GM18909 (cell line): ENCODE measurements at regions not wholly inside any gene's neighbourhood (a gene's known extent, or its start where the extent isn't known, plus 50 kb on each side); places are given as distances from the start of the nearest gene placed in this dataset.
"Not testable (repeated sequence)": the region's sequence is repeated elsewhere in the genome, so short reads cannot be mapped to it uniquely, and the experiment has no call there.

Experiments
- ATAC-seq: cut with Tn5 transposase; IDR thresholded peaks from one replicate; pipeline ENCODE4 v1.9.1; 2021; ENCODE audit warnings: mild to moderate bottlenecking; ENCODE audit not compliant: unreplicated experiment, poor library complexity

- ATAC-seq = not testable (repeated sequence)
Measured at GRCh38 chr18:75712124-75712867, 284.8 kb upstream of the SMIM21 start.

- no peak for ATAC-seq
Measured at GRCh38 chr18:75700561-75700960, 273.1 kb upstream of the SMIM21 start.

GRCh38 chr18:75698861-75699260, 271.4 kb upstream of the SMIM21 start:
- no peak for ATAC-seq

- ATAC-seq = no peak
Measured at GRCh38 chr18:75697493-75697892, 270.0 kb upstream of the SMIM21 start.

GRCh38 chr18:75696391-75696790, 268.9 kb upstream of the SMIM21 start:
- no peak for ATAC-seq

- no peak for ATAC-seq
Measured at GRCh38 chr18:75694292-75694691, 266.8 kb upstream of the SMIM21 start.

- ATAC-seq = no peak
Measured at GRCh38 chr18:75691483-75691882, 264.0 kb upstream of the SMIM21 start.

- not testable (repeated sequence) for ATAC-seq
Measured at GRCh38 chr18:75690283-75690682, 262.8 kb upstream of the SMIM21 start.

- ATAC-seq = no peak
Measured at GRCh38 chr18:75687626-75688025, 260.1 kb upstream of the SMIM21 start.

GRCh38 chr18:75683426-75683825, 255.9 kb upstream of the SMIM21 start:
- no peak for ATAC-seq

GRCh38 chr18:75681538-75682115, 254.1 kb upstream of the SMIM21 start:
- ATAC-seq = no peak

- ATAC-seq = no peak
Measured at GRCh38 chr18:75679331-75679730, 251.8 kb upstream of the SMIM21 start.

- no peak for ATAC-seq
Measured at GRCh38 chr18:75678627-75679026, 251.1 kb upstream of the SMIM21 start.

GRCh38 chr18:75677696-75678455, 250.4 kb upstream of the SMIM21 start:
- ATAC-seq = no peak

- ATAC-seq = no peak
Measured at GRCh38 chr18:75660932-75661331, 233.4 kb upstream of the SMIM21 start.

GRCh38 chr18:75659535-75660023, 232.1 kb upstream of the SMIM21 start:
- ATAC-seq = no peak

- no peak for ATAC-seq
Measured at GRCh38 chr18:75658330-75658729, 230.8 kb upstream of the SMIM21 start.

- ATAC-seq = no peak
Measured at GRCh38 chr18:75656563-75657247, 229.2 kb upstream of the SMIM21 start.

- no peak for ATAC-seq
Measured at GRCh38 chr18:75656035-75656434, 228.5 kb upstream of the SMIM21 start.

- ATAC-seq = no peak
Measured at GRCh38 chr18:75654851-75655751, 227.6 kb upstream of the SMIM21 start.
